ENCODE measurements at regions not wholly inside any gene's neighbourhood (a gene's known extent, or its start where the extent isn't known, plus 50 kb on each side); places are given as distances from the start of the nearest gene placed in this dataset.
"Not testable (repeated sequence)": the region's sequence is repeated elsewhere in the genome, so short reads cannot be mapped to it uniquely, and the experiment has no call there.

DNA sequence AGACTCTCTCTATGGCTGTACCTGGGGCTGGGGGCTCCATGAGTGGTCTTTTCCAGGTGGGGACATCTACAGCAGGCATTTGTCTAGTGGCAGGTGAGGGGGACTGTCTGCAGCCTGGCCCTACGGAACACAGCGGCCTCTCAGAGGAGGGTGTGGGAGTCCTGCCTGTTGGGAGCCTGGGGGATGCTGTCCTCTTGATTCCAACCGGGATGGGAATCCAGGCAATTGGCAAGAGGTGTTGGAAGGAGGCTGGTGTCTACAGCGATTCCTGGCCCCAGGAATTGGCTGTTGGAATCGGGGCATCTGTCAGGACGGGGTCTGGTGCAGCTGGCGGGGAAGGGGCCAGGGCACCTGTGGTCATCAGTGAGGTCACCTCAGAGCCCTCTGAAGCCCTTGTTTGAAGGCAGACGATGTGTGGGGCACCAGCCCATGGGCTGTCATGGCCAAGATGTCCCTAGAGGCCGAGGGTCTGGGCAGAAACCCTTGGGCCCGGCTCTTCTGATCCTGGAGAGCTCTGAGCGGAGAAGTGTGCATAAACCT, 386.3 kb downstream of the TMEM121 start:
- no peak for DNase-seq

DNA sequence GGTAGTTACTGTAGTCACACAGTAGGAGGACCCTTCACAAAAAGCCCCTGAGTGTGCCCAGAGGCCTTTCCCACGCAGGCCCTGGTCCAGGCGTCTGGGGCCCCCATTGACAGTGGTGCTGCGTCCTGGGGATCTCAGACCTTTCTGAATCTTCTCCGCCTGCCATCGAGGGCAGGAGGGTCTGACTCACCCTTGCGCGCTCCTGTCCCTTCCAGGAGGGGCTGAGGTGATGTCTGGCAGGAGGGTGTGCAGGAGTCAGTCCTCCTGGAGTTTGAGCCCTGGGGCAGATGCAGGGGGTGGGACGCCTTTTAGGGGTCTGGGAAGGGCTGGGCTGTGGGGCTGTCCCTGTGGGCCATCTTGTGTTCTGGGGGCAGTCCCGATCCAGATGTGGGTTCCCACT, 386.8 kb downstream of the TMEM121 start:
- no peak for DNase-seq

DNA sequence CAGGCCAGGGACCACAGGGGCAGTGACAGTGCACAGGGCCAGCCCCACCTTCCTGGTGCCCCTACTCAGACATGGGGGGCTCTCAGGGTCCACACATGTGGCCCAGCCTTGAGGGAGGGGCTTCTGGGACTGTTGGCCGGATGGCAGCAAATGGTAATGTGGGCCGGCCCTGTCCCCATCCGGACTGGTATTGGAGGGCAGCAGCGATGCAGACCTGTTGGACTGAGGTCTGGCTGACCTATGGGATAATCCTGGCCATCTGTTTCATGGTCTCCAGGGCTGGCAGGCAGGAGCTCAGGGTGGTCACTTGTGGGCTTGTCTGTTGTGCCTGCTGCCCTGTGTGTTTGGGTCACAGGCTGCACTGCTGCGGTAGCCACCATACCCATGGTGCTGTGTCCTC, 387.5 kb downstream of the TMEM121 start:
- no peak for DNase-seq

DNA sequence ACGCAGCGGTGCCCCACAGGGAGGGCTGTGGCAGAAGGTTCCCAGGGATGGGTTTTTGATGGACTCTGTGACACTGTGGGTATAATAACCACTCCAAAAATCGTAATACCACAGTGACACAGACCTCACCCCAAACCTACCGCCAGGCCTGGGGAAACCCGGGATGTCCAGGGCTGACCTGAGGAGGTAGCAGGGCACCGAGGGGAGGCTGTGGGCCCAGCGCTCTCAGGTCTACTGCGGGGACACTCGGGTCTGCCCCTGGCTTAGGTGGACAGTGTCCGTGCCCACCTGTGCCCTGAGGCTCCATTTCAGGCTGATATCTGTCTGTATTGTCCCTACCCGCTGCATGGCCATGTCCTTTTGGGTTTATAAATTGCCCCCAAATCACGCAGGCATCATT, 387.9 kb downstream of the TMEM121 start:
- not testable (repeated sequence) for DNase-seq

DNA sequence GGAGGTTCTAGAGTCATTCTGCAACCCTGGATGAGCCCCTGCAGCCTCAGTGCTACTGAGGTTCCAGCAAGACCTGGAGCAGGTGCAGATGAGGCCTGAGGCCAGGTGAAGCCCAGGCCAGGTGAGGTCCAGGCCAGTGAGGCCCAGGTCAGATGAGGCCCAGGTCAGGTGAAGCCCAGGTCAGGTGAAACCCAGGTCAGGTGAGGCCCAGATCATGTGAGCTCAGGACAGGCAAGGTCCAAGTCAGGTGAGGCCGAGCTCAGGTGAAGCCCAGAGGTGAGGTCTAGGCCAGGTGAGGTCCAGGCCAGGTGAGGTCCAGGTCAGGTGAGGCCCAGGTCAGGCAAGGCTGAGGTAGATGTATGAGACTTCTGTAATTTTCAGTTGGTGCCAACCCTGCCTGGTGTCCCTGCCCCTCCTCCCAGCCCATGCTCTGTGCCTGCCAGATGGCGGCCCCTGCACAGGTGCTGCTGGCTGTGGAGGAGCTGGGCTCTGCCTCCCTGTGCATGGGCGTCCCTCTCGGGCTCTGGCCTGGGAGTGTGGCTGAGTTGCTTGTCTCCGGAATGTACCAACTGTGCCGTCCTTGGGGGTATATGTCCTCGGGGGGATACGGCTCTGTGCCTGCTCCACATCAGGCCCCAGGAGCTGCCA, 388.5 kb downstream of the TMEM121 start:
- no peak for DNase-seq

DNA sequence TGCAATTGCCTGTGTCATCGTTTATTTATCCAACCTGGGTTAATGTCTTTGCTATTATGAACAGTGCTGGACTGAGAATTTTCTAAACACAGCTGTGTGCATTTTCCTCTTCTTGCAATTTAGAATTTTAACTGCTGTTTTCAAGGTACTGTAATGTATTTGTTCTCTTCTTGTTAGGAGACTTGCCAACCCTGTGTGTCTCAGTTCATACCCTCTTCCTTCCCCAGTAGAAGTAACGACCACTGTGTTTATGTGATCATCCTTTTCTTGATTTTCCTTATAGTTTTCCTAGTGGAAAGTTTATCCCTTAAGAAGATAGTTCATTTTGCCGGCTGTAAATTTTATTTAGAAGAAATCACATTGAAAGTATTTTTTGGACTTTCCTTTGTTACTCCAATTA, 389.2 kb downstream of the TMEM121 start:
- not testable (repeated sequence) for DNase-seq

DNA sequence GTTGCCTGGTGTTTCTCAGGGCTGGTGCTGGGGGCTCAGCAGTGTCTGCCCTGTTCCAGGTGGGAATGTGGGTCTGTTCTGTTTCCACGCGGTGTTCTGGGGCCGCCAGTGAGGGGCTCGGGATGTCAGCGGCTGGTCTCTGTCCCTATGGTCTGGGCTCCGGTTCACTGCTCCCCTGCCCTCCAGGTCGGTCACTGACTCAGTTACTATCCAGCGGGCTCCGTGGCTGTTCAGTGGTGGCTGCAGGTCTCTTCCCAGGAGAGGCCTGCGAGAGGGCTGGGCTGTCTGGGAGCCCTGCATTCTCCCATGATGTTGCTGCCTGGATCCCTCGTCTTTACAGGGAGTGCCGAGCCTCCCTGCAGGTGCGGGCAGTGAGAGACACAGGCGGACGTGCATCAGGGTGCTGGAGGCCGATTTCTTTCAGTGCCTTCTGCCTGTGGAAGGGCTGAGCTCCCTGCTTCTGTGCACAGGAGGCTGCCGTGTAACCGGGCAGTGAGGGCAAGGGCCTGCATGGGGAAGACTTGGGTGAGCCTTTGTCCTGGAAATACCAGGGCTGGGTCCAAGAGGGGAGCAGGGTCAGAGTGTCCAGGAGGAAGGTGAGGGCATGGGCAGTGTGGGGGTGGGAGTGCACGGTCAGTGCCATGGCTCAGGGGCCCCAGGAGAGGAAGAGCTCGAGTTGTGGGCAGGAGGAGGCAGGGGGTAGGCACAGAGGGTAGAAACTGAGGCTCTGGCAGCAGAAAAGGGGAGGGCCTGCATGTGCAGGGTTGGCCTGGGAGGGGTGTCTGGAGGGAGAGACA, 391.0 kb downstream of the TMEM121 start:
- DNase-seq: not testable (repeated sequence)

DNA sequence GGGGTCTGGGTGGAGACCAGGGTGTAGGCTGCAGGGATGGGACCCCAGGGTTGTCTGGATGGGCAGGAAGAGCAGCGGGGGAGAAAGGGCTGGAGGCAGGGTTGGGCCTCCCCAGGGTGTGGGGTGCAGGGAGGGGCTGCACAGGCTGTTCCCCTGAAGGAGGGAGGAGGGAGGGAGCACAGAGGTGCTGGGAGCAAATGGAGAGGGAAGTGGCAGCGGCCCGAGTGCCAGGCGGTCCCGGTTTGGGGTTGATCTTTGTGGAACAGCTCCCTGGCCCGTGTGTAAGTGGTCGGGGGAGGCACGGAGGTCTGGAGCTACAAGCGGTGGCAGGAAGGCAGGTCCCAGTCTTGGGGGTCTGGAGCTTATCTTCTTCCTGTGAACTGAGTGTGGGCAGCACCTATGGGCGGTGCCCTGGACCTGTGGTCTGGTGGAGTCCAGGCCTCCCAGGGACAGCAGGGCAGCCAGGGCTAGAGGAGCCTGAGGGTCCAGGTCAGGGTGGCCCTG, 391.6 kb downstream of the TMEM121 start:
- no peak for DNase-seq

DNA sequence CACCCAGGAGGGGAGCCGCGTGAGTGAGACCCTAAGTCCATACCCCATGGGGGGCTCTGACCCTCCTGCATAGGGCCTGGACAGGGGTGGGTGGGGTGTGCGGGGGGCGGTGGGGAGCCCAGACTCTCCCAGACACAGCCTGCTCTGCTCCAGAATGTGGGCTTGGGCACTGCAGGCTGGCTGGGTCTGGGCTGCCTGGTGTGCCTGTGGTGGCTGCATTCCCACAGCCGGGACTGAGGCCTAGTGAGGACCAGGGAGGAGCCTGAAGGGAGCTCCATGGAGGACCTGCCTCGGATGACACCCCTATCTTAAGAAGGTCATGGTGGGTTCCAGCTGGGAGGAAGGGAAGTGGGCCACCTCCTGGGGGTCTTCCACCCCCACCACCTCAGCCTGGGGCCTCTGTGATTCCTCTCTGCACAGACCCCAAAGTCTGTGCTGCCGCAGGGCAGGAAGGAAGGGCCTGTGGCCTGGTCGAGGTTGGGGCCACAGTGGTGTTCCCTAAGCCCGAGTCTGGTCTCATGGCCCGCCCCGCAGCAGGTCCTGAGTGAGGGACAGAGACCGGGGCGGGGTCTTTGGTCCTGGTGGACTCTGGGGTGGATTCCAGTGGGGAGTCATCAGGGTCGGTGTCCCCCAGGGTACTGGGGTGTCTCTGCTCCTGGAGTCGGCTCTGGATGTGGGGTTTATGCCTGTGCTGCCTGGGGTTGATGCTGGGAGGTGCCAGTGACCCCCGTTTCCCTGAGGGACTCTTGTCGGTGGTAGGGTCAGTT, 392.3 kb downstream of the TMEM121 start:
- DNase-seq: no peak

DNA sequence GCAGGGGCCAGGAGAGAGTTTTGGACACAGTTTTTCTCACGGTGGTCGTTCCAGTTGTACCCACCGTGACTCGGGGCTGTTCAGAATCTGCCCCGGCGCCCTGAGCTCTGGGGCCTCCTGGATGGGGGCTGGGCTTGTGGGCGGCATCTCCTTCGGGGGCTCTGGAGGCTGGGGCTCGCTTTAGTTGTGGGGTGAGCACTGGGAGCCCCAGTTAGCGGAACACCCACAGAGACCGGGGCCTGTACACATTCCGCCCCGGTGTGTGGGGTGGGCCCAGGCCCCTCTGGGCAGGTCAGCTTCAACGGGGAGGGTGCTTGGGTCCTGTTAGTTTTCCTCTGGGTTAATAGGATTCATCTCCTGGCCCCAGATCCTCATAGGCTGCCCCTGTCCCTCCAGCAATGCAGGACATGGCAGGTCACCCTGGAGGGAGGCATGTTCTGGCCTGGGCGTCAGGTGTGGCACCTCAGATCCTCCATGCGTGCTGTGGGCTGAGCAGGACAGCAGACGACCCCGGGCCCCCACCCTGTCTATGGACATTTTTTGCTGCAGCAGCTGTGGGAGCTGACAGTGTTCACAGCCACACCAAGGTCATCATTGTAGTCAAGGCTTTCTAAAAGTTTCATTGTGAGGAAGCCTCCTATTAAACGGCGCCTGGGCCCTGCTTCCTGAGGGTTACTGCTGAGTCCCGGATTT, 393.2 kb downstream of the TMEM121 start:
- DNase-seq: no peak

DNA sequence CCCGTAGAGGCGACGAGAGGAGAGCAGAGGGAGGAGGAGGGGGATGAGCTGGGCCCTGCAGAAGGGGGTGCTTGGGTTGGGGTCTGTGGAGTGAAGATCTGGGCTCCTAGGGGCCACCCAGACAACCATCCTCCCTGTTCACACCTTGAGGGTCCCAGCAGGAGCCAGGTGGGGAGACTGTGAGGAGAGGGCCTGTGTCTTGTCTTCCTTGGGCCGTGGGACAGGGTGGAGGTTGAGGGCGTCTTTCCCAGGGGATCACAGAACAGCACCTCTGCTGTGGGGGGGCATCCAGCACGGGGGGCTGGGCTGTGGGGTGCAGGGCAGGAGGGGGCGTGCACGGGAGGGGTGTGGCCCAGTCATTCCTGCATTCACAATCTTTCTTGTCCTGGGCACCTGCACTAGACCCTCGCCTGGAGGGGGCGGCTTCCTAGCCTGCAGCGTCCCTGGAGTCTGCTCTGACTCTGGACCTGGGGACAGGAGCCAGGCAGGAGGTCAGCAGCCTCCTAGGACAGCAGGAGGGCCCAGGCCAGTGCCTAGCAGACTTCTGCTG, 393.8 kb downstream of the TMEM121 start:
- DNase-seq: not testable (repeated sequence)

DNA sequence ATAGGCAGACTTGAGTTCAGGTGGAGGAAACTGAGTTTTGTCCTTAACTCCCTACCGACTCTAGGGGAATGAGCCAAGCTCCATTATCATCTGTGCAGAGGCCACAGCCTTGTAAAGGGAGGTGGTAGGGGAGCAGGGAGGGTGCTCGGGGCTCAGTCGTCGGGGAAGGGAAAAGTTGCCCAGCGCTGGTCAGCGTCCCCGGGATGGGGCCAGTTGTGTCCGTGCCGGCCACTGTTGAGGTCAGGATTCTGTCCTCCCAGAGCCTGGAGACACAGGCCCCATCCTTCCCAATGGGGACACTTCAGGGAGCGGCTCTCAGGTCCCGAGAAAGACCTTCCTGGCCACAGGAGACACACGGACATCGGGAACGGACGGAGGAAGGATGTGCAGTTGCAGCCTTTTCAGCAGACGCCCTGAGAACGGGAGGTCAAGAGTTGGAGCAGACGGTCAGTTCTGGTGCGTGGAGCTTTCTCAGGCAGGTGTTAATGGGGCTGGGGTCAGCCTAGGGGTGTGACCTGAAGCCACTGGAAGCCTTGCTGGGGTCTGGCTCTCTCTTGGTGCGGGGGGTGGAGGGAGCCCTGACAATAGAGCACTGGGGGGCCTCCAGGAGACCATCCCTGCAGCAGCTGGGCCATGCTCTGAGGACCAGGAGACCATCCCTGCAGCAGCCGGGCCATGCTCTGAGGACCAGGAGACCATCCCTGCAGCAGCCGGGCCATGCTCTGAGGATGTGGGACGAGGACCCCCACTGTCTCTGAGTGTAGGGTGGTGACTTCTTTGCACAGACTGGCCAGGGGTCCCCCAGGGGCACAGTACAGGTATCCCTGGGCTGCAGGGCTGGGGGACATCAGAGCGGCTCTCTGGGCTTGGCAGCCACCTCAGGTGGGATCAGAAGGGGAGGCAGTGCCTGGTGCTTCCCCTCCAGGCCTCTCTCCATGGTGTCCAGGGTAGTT, 394.7 kb downstream of the TMEM121 start:
- not testable (repeated sequence) for DNase-seq

DNA sequence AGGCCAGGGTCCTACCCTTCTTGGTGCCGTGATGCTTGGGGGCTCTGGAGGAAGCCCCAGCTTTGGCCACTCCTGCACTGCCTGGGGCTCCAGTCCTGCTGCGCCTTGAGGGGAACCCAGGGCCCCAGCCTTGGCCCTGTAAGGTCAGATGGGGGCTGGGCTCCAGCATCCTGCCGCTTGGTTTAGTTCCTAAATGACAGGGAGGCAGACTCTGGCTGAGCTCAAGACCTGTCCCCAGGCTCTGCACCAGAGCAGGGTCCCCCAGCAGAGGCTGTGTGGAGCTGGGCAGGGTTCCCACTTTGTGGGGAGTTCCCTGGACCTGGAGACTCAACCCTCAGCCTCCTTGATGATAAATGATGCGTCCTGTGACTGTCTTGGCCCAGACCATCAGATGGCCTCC, 395.4 kb downstream of the TMEM121 start:
- DNase-seq: not testable (repeated sequence)

DNA sequence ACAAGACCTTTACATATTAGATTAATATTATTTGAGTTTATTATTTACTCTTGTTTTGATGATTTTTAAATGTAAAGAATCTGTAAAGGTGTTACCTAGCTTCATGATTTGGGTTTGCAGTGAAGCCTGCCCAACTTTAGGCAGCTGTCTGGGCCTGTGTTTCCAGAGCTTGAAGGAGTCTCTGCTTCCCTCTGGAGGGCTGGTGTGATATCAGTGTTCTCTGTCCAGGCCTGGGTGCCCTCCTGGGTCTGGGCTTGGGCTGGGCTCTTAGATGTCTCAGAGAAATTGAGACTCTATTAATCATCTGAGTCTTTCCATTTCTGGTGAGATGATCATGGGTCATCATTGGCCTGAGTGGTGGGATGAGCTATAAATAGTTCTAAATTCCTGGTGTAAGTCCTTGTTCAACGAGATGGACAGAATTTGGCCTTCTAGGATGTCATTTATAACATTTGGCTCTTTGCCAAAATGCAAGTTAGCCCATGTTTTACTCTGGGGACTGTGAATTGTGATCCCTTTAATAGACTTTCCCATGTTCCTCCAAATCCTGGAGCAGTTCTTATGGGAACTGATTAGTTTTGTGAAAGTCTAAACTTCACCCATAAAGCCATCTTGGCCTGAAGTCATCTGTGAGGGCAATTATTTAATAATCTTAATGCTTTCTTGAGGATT, 397.3 kb downstream of the TMEM121 start:
- DNase-seq: not testable (repeated sequence)

DNA sequence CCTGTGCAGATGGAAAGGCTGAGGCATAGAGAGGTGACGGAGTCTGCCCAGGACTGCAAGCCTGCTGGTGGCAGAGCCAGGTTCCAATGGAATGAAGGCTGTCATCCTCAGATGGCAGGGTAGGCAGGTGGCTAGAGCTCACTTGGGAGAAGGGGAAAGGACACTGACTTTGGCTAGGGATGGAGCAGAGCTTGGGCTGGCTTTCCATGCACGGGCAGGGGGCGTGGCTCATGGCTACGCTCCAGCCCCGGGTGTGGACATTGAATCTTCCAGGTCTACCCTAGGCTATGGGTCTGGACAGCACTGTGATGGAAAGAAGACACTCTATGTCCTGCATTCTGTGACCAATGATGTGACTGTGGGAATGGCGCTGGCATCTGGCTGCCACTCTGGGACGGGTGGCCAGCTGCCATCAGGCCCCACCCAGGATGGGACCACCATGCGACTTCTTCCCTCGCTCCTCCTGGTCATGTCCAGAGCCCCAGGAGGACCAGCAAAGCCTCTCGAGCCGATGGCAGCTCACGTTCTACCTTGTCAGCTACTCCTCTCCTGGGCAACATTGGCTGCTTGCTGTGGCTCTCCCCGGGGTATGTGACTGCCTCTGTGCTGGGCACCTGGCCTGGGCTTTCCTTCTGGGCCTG, 398.7 kb downstream of the TMEM121 start:
- no peak for DNase-seq

DNA sequence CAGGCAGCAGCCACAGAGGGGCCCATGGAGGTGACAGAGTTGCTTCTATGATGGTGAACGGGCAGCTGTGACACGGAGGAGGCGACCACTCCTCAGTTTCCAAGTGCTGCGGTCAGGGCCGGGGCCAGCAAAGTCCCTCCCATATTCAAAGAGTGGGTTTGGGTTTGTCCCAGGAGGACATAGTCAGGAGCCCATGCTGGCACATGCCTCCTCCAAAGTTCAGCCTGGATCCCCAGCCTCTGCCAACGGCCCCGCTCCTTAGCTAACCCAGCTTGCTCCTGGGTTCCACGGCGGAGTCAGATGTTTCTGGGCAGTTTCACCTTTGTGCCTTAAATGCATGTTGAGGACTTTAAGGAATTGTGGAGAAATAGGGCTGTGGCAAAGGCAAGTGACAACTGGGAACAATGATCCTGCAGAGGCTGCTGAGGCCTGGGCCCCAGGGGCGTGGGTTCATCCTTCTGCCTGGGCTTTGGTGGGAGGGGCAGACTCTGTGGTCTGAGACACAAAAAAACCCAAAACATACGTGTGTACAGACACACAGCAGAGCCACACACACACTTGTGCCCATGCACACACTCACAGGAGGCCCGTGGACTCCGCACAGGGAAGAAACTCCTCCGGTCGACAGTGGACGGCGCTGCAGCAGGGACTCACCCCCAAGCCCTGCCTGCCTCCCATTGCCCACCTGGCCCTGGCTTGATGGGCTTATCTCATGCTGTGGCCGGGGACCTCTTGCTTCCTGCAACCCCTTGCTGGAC, 399.4 kb downstream of the TMEM121 start:
- no peak for DNase-seq

DNA sequence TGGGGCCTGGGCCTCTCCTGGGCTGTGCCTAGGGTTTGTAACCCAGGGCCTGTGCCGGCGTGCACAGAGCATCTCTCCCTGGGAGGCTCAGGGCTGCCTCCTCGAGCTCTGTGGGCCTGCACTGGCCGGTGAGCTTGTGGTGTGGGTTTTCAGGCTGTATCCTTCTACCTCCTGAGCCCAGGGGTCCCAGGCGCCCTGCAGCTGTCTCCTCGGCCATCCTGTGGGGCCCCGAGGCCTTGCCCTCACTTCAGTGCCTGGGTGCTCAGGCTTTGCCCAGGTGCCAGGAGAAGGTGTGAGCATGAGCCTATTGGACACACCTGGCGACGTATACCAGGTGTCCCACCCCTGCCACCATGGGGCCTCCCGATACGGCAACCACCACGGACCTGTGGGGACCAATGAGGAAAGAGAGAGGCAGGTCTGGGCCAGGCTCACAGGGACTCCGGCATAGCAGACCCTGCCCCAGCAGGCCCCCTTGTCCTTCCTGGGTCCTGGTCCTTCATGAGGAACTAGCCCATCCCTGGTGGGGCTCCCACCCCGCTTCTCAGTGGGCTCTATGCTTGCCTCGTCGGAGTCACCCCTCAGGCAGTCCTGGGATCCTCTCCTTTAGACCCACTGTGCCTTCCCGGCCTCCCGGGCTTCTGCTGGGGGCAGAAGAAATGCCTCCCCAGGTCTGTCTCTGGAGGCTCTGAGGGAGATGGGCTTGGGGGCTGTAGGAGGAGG, 400.2 kb downstream of the TMEM121 start:
- no peak for DNase-seq
